ENCODE measurements at regions not wholly inside any gene's neighbourhood (a gene's known extent, or its start where the extent isn't known, plus 50 kb on each side); places are given as distances from the start of the nearest gene placed in this dataset.

GRCh38 chr14:34027990-34028495, 77.2 kb upstream of the EGLN3 start:
- in situ Hi-C loops (cut with MboI; ENCODE audit: low pct_unique_long_range_greater_than_20kb, low sequenced_read_pairs): no loop called here
- no peak for DNase-seq

GRCh38 chr14:34027130-34027989, 76.5 kb upstream of the EGLN3 start:
- in situ Hi-C loops (cut with MboI; ENCODE audit: low pct_unique_long_range_greater_than_20kb, low sequenced_read_pairs): no loop called here
- DNase-seq: no peak

GRCh38 chr14:34025325-34026017, 74.6 kb upstream of the EGLN3 start:
- no peak for DNase-seq
- in situ Hi-C loops (cut with MboI; ENCODE audit: low pct_unique_long_range_greater_than_20kb, low sequenced_read_pairs): no loop called here

GRCh38 chr14:34024768-34025144, 73.9 kb upstream of the EGLN3 start:
- no peak for DNase-seq
- in situ Hi-C loops (cut with MboI; ENCODE audit: low pct_unique_long_range_greater_than_20kb, low sequenced_read_pairs): no loop called here

- in situ Hi-C loops (cut with MboI; ENCODE audit: low pct_unique_long_range_greater_than_20kb, low sequenced_read_pairs): no loop called here
Observed at GRCh38 chr14:34023824-34024767, 73.2 kb upstream of the EGLN3 start.

GRCh38 chr14:34021096-34021495, 70.2 kb upstream of the EGLN3 start:
- no peak for DNase-seq

More at GRCh38 chr14:34023824-34024767, 73.2 kb upstream of the EGLN3 start:
- DNase-seq: no peak

GRCh38 chr14:34020014-34020413, 69.1 kb upstream of the EGLN3 start:
- in situ Hi-C loops (cut with MboI; ENCODE audit: low pct_unique_long_range_greater_than_20kb, low sequenced_read_pairs): no loop called here
- DNase-seq: no peak

More at GRCh38 chr14:34021096-34021495, 70.2 kb upstream of the EGLN3 start:
- in situ Hi-C loops (cut with MboI; ENCODE audit: low pct_unique_long_range_greater_than_20kb, low sequenced_read_pairs): no loop called here

- in situ Hi-C loops (cut with MboI; ENCODE audit: low pct_unique_long_range_greater_than_20kb, low sequenced_read_pairs): no loop called here
- no peak for DNase-seq
Observed at GRCh38 chr14:34018564-34019244, 67.8 kb upstream of the EGLN3 start.

- in situ Hi-C loops (cut with MboI; ENCODE audit: low pct_unique_long_range_greater_than_20kb, low sequenced_read_pairs): no loop called here
- no peak for DNase-seq
Observed at GRCh38 chr14:34018125-34018524, 67.3 kb upstream of the EGLN3 start.

GRCh38 chr14:34015383-34015782, 64.5 kb upstream of the EGLN3 start:
- no peak for DNase-seq
- in situ Hi-C loops (cut with MboI; ENCODE audit: low pct_unique_long_range_greater_than_20kb, low sequenced_read_pairs): no loop called here

- no peak for DNase-seq
- in situ Hi-C loops (cut with MboI; ENCODE audit: low pct_unique_long_range_greater_than_20kb, low sequenced_read_pairs): no loop called here
Observed at GRCh38 chr14:34014936-34015335, 64.1 kb upstream of the EGLN3 start.

GRCh38 chr14:34013721-34014060, 62.8 kb upstream of the EGLN3 start:
- in situ Hi-C loops (cut with MboI; ENCODE audit: low pct_unique_long_range_greater_than_20kb, low sequenced_read_pairs): no loop called here
- DNase-seq: peak; percentile 87

- DNase-seq: peak; percentile 86
- in situ Hi-C loops (cut with MboI; ENCODE audit: low pct_unique_long_range_greater_than_20kb, low sequenced_read_pairs): no loop called here
Observed at GRCh38 chr14:34012978-34013720, 62.3 kb upstream of the EGLN3 start.

- in situ Hi-C loops (cut with MboI; ENCODE audit: low pct_unique_long_range_greater_than_20kb, low sequenced_read_pairs): no loop called here
- DNase-seq: no peak
Observed at GRCh38 chr14:34012369-34012768, 61.5 kb upstream of the EGLN3 start.

- no peak for DNase-seq
- in situ Hi-C loops (cut with MboI; ENCODE audit: low pct_unique_long_range_greater_than_20kb, low sequenced_read_pairs): no loop called here
Observed at GRCh38 chr14:34009956-34010355, 59.1 kb upstream of the EGLN3 start.

- no peak for DNase-seq
- in situ Hi-C loops (cut with MboI; ENCODE audit: low pct_unique_long_range_greater_than_20kb, low sequenced_read_pairs): no loop called here
Observed at GRCh38 chr14:34007902-34008301, 57.0 kb upstream of the EGLN3 start.

- in situ Hi-C loops (cut with MboI; ENCODE audit: low pct_unique_long_range_greater_than_20kb, low sequenced_read_pairs): no loop called here
- no peak for DNase-seq
Observed at GRCh38 chr14:34005901-34006300, 55.0 kb upstream of the EGLN3 start.

GRCh38 chr14:34004881-34005280, 54.0 kb upstream of the EGLN3 start:
- DNase-seq: no peak
- in situ Hi-C loops (cut with MboI; ENCODE audit: low pct_unique_long_range_greater_than_20kb, low sequenced_read_pairs): no loop called here

All from KBM-7 (cell line).